H1 (cell line): ENCODE measurements at regions not wholly inside any gene's neighbourhood (a gene's known extent, or its start where the extent isn't known, plus 50 kb on each side); places are given as distances from the start of the nearest gene placed in this dataset.

ENCODE experiments used
- CTCF ChIA-PET: fragments of 300-600 bp; sonication (Branson Sonifier 250); formaldehyde crosslinking; loops from one replicate; lab custom pipeline; 2021; ENCODE audit not compliant: partially characterized antibody; lab: Charles Lee
- POLR2A ChIA-PET: fragments of 300-600 bp; sonication (Branson Sonifier 250); formaldehyde crosslinking; loops from one replicate; lab custom pipeline; 2021; ENCODE audit warnings: inconsistent platforms; ENCODE audit not compliant: partially characterized antibody; lab: Charles Lee
- DNase-seq, 2 experiments: peaks; one replicate each; pipeline versions ENCODE4 v3.0.0 to v3.0.0-alpha.2; 2010 to 2022; ENCODE audit warnings: low spot score in 2 of 2, low read depth in 1 of 2, mixed read lengths in 1 of 2
- FAIRE-seq: peaks from 2 replicates; lab custom pipeline; 2011; peaks lifted over from hg19 to GRCh38; lab: Jason Lieb, UNC
- H2AFZ ChIP-seq: 2 replicates; pipeline ENCODE4 v1.8.1; 2012; ENCODE audit warnings: low read length, inconsistent platforms
- H2AK5ac ChIP-seq: 2 replicates; pipeline ENCODE4 v1.6.1; 2013; ENCODE audit warnings: low read depth, low read length
- H2BK120ac ChIP-seq: replicated peaks from 2 replicates; pipeline ENCODE3; 2013; ENCODE audit warnings: low read depth, low read length, inconsistent platforms
- H2BK12ac ChIP-seq: 2 replicates; pipeline ENCODE4 v1.6.1; 2013; ENCODE audit warnings: low read depth, low read length
- H2BK15ac ChIP-seq: 2 replicates; pipeline ENCODE4 v1.6.1; 2013; ENCODE audit warnings: low read length
- H2BK20ac ChIP-seq: 2 replicates; pipeline ENCODE4 v1.6.1; 2013; ENCODE audit warnings: low read length
- H2BK5ac ChIP-seq: 2 replicates; pipeline ENCODE4 v1.6.1; 2013; ENCODE audit warnings: low read depth, low read length
- H3K14ac ChIP-seq: 2 replicates; pipeline ENCODE4 v1.6.1; 2013; ENCODE audit warnings: inconsistent platforms; ENCODE audit not compliant: insufficient read length
- H3K18ac ChIP-seq: 2 replicates; pipeline ENCODE4 v1.6.1; 2013; ENCODE audit warnings: low read length; ENCODE audit errors: extremely low read depth
- H3K23ac ChIP-seq: 2 replicates; pipeline ENCODE4 v1.6.1; 2013; ENCODE audit warnings: inconsistent platforms; ENCODE audit not compliant: insufficient read length
- H3K23me2 ChIP-seq: 2 replicates; pipeline ENCODE4 v1.6.1; 2013; ENCODE audit warnings: low read depth, low read length
- H3K27ac ChIP-seq: 2 replicates; pipeline ENCODE4 v1.6.1; 2011; ENCODE audit warnings: low read depth, low read length, inconsistent platforms
- H3K27me3 ChIP-seq, 4 experiments: replicated peaks in 1 of 4; 1 replicate in 1 of 4; 2 replicates in 3 of 4; pipeline versions ENCODE4 v1.6.1 to v1.8.1; 2011 to 2013; ENCODE audit warnings: low read length in 3 of 4, mild to moderate bottlenecking in 3 of 4, inconsistent platforms in 2 of 4, mixed read lengths in 2 of 4, moderate library complexity in 1 of 4; ENCODE audit not compliant: control insufficient read depth in 3 of 4, insufficient read depth in 3 of 4; ENCODE audit errors: extremely low read depth in 1 of 4
- H3K36me3 ChIP-seq, 4 experiments: 2 replicates each; pipeline versions ENCODE4 v1.6.1 to v1.8.1; 2011 to 2013; ENCODE audit warnings: mild to moderate bottlenecking in 4 of 4, low read length in 3 of 4, moderate library complexity in 2 of 4, control low read depth in 1 of 4, inconsistent platforms in 1 of 4; ENCODE audit not compliant: insufficient read depth in 4 of 4, control insufficient read depth in 2 of 4
- H3K4ac ChIP-seq: replicated peaks from 2 replicates; pipeline ENCODE3; 2013; ENCODE audit warnings: low read length, low read depth, mixed read lengths, inconsistent platforms; ENCODE audit not compliant: insufficient read length
- H3K4me1 ChIP-seq, 4 experiments: replicated peaks in 1 of 4; 1 replicate in 1 of 4; 2 replicates in 3 of 4; pipeline versions ENCODE4 v1.6.1 to v1.8.1; 2011 to 2013; ENCODE audit warnings: low read length in 3 of 4, inconsistent platforms in 2 of 4, mixed read lengths in 1 of 4; ENCODE audit not compliant: insufficient read depth in 4 of 4, control insufficient read depth in 3 of 4
- H3K4me2 ChIP-seq, 2 experiments: 2 replicates each; pipeline versions ENCODE4 v1.6.1 to v1.8.1; 2011 to 2013; ENCODE audit warnings: low read depth in 2 of 2, low read length in 2 of 2, control low read depth in 1 of 2, inconsistent platforms in 1 of 2, mild to moderate bottlenecking in 1 of 2; ENCODE audit not compliant: insufficient read depth in 1 of 2
- H3K4me3 ChIP-seq, 4 experiments: fragments of 200-600, 300-600 bp in 1 of 4; sonication (generic), shearing (Covaris generic), sonication (Bioruptor Twin) in 1 of 4; 2 replicates each; pipeline versions ENCODE4 v1.5.1 to v1.8.1; 2011 to 2016; ENCODE audit warnings: low read length in 4 of 4, low read depth in 3 of 4, control low read depth in 2 of 4, inconsistent platforms in 2 of 4, mild to moderate bottlenecking in 2 of 4, mixed read lengths in 1 of 4, moderate library complexity in 1 of 4; ENCODE audit not compliant: insufficient read depth in 2 of 4; ENCODE audit errors: extremely low read depth in 1 of 4
- H3K56ac ChIP-seq: replicated peaks from 2 replicates; pipeline ENCODE3; 2013; ENCODE audit warnings: low read depth, mild to moderate bottlenecking, mixed read lengths, low read length, inconsistent platforms; ENCODE audit not compliant: insufficient read length
- H3K79me1 ChIP-seq: 2 replicates; pipeline ENCODE4 v1.6.1; 2013; ENCODE audit warnings: low read depth, low read length, control low read depth
- H3K79me2 ChIP-seq, 2 experiments: 2 replicates each; pipeline versions ENCODE4 v1.6.1 to v1.8.1; 2012 to 2013; ENCODE audit warnings: low read length in 2 of 2, mild to moderate bottlenecking in 2 of 2, inconsistent platforms in 1 of 2; ENCODE audit not compliant: insufficient read depth in 2 of 2, control insufficient read depth in 1 of 2
- H3K9ac ChIP-seq, 4 experiments: replicated peaks in 1 of 4; 1 replicate in 1 of 4; 2 replicates in 3 of 4; pipeline versions ENCODE4 v1.6.1 to v1.8.1; 2011 to 2013; ENCODE audit warnings: low read depth in 3 of 4, low read length in 3 of 4, control low read depth in 2 of 4, mild to moderate bottlenecking in 2 of 4, moderate library complexity in 2 of 4, inconsistent platforms in 1 of 4; ENCODE audit errors: extremely low read depth in 1 of 4
- H3K9me3 ChIP-seq, 2 experiments: 2 replicates each; pipeline versions ENCODE4 v1.6.1 to v1.8.1; 2012 to 2013; ENCODE audit warnings: mild to moderate bottlenecking in 2 of 2, moderate library complexity in 2 of 2, control low read depth in 1 of 2, inconsistent platforms in 1 of 2, low read depth in 1 of 2, low read length in 1 of 2, mixed read lengths in 1 of 2; ENCODE audit not compliant: insufficient read depth in 2 of 2
- H4K20me1 ChIP-seq, 2 experiments: replicated peaks in 1 of 2; 2 replicates each; pipeline versions ENCODE3 to v1.8.1; 2011 to 2013; ENCODE audit warnings: inconsistent platforms in 2 of 2, low read length in 2 of 2, mild to moderate bottlenecking in 1 of 2; ENCODE audit not compliant: insufficient read depth in 2 of 2, control insufficient read depth in 1 of 2
- H4K5ac ChIP-seq: 2 replicates; pipeline ENCODE4 v1.6.1; 2013; ENCODE audit warnings: low read length, low read depth, mixed read lengths, inconsistent platforms; ENCODE audit not compliant: insufficient read length
- H4K8ac ChIP-seq: 2 replicates; pipeline ENCODE4 v1.8.0; 2013; ENCODE audit warnings: mild to moderate bottlenecking, moderate library complexity, low read length, inconsistent platforms; ENCODE audit not compliant: insufficient read depth; ENCODE audit errors: extremely low read depth
- H4K91ac ChIP-seq: replicated peaks from 2 replicates; pipeline ENCODE3; 2013; ENCODE audit warnings: low read length, mixed read lengths, inconsistent platforms; ENCODE audit not compliant: insufficient read length
- CBX5 ChIP-seq: fragments of 300-800, 300-1000 bp; sonication (generic); IDR thresholded peaks from 2 replicates; pipeline ENCODE4 v1.7.1; 2016; ENCODE audit warnings: antibody characterized with exemption, low read length, low read depth
- CHD2 ChIP-seq: IDR thresholded peaks from 2 replicates; pipeline ENCODE4 v1.6.1; 2012; ENCODE audit warnings: low read length, improper control_type of control experiment
- GTF2F1 ChIP-seq: IDR thresholded peaks from 2 replicates; pipeline ENCODE4 v1.6.1; 2012; ENCODE audit warnings: low read depth, low read length, improper control_type of control experiment, borderline replicate concordance
- TEAD4 ChIP-seq: IDR thresholded peaks from 2 replicates; pipeline ENCODE4 v1.6.1; 2012; ENCODE audit warnings: low read depth, low read length, inconsistent platforms, mixed read lengths
- WGBS, 2 experiments: shearing (Covaris generic) in 1 of 2; methylation state at CpG; one replicate each; pipeline versions ENCODE4 v1.1.6 to v1.1.7; 2013 to 2015; ENCODE audit warnings: low lambda C conversion rate in 2 of 2, mixed read lengths in 2 of 2, inconsistent platforms in 1 of 2, low coverage in 1 of 2, missing lambda C conversion rate in 1 of 2; ENCODE audit not compliant: insufficient replicate concordance in 2 of 2, insufficient coverage in 1 of 2, insufficient read length in 1 of 2; ENCODE audit errors: extremely low coverage in 1 of 2, missing lambda C conversion rate in 1 of 2; 5-methylcytosine and 5-hydroxymethylcytosine counted together

DNA sequence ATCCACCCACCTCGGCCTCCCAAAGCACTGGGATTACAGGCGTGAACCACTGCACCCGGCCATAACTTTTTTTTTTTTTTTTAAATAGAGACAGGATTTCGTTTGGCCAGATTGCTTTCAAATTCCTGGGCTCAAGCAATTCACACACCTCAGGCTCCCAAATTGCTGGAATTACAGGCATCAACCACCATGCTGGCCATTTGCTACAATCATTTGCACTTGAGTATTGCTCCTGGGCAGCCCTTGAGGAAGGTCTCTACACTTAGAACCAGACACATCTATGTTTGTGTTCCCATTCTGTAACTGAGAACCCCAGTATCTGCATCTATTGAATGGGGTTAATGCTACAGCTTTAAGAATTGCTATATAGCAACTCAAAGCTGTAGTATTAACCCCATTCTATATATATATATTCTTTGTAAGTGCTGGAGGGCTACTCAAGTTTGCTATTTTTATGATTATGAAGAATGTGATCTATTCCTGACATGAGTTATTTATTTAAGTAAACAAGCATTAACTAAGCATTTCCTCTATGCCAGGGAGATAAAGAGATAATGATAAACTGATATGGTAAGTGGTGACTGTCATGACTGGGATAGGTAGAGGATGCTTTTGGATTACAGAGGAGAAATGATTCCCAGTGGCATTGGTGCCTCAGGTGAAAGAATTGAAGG, 496.5 kb upstream of the TNC start:
- H2AK5ac ChIP-seq: no peak overlapping the region
- no peak overlapping the region for H4K8ac ChIP-seq
- no peak overlapping the region for H3K27ac ChIP-seq
- H3K23me2 ChIP-seq: no peaks in the 10 kb centered on the region
- H4K20me1 ChIP-seq: no peaks in the 10 kb centered on the region
- no peak for FAIRE-seq
- H3K56ac ChIP-seq: no peak overlapping the region
- no peaks in the 10 kb centered on the region for H3K79me2 ChIP-seq
- H2BK12ac ChIP-seq: no peak overlapping the region
- no peaks in the 10 kb centered on the region for H3K4me1 ChIP-seq
- no peak overlapping the region for H4K91ac ChIP-seq
- H3K18ac ChIP-seq: no peak overlapping the region
- no peak for DNase-seq
- H3K27me3 ChIP-seq: no peaks in the 10 kb centered on the region
- no peak overlapping the region for H2AFZ ChIP-seq
- H2BK5ac ChIP-seq: no peak overlapping the region
- H2BK15ac ChIP-seq: no peak overlapping the region
- H2BK120ac ChIP-seq: no peak overlapping the region
- H3K79me1 ChIP-seq: no peaks in the 10 kb centered on the region
- ChIA-PET CTCF (interaction anchor here (1.4 kb wide), 1 partner anchor 21 kb away, joined by 3 read pairs; no protein-coding TSS in a partner anchor), POLR2A (interaction anchor here (1.1 kb wide), 1 partner anchor 10 kb away, joined by 3 read pairs; no protein-coding TSS in a partner anchor)
- WGBS, 2 experiments: 94% methylated on average over 4 of the region's 4 CpGs; no CpG with 5 or more reads in 1 of the 2 experiments
- no peak overlapping the region for H3K4me2 ChIP-seq
- no peaks in the 10 kb centered on the region for H3K36me3 ChIP-seq
- no peak overlapping the region for H3K23ac ChIP-seq
- H3K4me3 ChIP-seq: no peak overlapping the region
- H4K5ac ChIP-seq: no peak overlapping the region
- no peak overlapping the region for H3K14ac ChIP-seq
- H3K9ac ChIP-seq: no peak overlapping the region
- H3K4ac ChIP-seq: no peak overlapping the region
- no peak overlapping the region for H2BK20ac ChIP-seq
- H3K9me3 ChIP-seq: no peaks in the 10 kb centered on the region
- TF ChIP-seq GTF2F1: no peak
- no peak for TF ChIP-seq CBX5
- TF ChIP-seq CHD2: no peak
- no peak for TF ChIP-seq TEAD4
